ENCODE measurements at regions not wholly inside any gene's neighbourhood (a gene's known extent, or its start where the extent isn't known, plus 50 kb on each side); places are given as distances from the start of the nearest gene placed in this dataset.

- Histone ChIP-seq H3K4me3 (ENCODE audit: low read depth in 1 of 2, low read length in 2 of 2) (no peak overlapping the region), H3K4me2 (ENCODE audit: insufficient read depth, low read length) (no peak overlapping the region), H3K27ac (ENCODE audit: low read length) (no peak overlapping the region), H3K27me3 (ENCODE audit: insufficient read depth, low read length, poor library complexity) (no peaks in the 10 kb centered on the region), H3K36me3 (ENCODE audit: insufficient read depth, low read length) (no peaks in the 10 kb centered on the region), H3K9me3 (ENCODE audit: insufficient read depth, low read length, severe bottlenecking) (no peaks in the 10 kb centered on the region), H3K79me2 (ENCODE audit: insufficient read depth, low read length) (no peaks in the 10 kb centered on the region), H2AFZ (ENCODE audit: low read depth, low read length) (no peak overlapping the region), H3K4me1 (ENCODE audit: insufficient read depth, low read length) (no peaks in the 10 kb centered on the region), H3K9ac (ENCODE audit: low read depth, low read length) (no peak overlapping the region), H4K20me1 (ENCODE audit: insufficient read depth, low read length) (no peaks in the 10 kb centered on the region)
- ATAC-seq (ENCODE audit: insufficient read depth, low read depth) = no peak
- no peak for DNase-seq
- TF ChIP-seq CTCF (IDR thresholded peaks at IDR 0.05; ENCODE audit: borderline replicate concordance, extremely low read depth, low read length, poor library complexity, severe bottlenecking) (no peak), EZH2 (IDR thresholded peaks at IDR 0.05; ENCODE audit: borderline replicate concordance, low read depth, low read length, severe bottlenecking) (no peak)
Observed at GRCh38 chr2:120509991-120510735, 164.2 kb downstream of the INHBB start.

- H3K9ac ChIP-seq (ENCODE audit: low read depth, low read length) = no peak overlapping the region
- no peak overlapping the region for H2AFZ ChIP-seq (ENCODE audit: low read depth, low read length)
- ATAC-seq (ENCODE audit: insufficient read depth, low read depth) (no peak), DNase-seq (no peak)
- H3K27me3 ChIP-seq (ENCODE audit: insufficient read depth, low read length, poor library complexity) = no peaks in the 10 kb centered on the region
- no peaks in the 10 kb centered on the region for H3K9me3 ChIP-seq (ENCODE audit: insufficient read depth, low read length, severe bottlenecking)
- TF ChIP-seq CTCF (IDR thresholded peaks at IDR 0.05; ENCODE audit: borderline replicate concordance, extremely low read depth, low read length, poor library complexity, severe bottlenecking) = no peak
- no peak for TF ChIP-seq EZH2 (IDR thresholded peaks at IDR 0.05; ENCODE audit: borderline replicate concordance, low read depth, low read length, severe bottlenecking)
- no peak overlapping the region for H3K27ac ChIP-seq (ENCODE audit: low read length)
- H3K4me2 ChIP-seq (ENCODE audit: insufficient read depth, low read length) = no peak overlapping the region
- no peaks in the 10 kb centered on the region for H3K79me2 ChIP-seq (ENCODE audit: insufficient read depth, low read length)
- no peaks in the 10 kb centered on the region for H3K36me3 ChIP-seq (ENCODE audit: insufficient read depth, low read length)
- no peak overlapping the region for H3K4me3 ChIP-seq (ENCODE audit: low read depth in 1 of 2, low read length in 2 of 2)
- H3K4me1 ChIP-seq (ENCODE audit: insufficient read depth, low read length) = no peaks in the 10 kb centered on the region
- no peaks in the 10 kb centered on the region for H4K20me1 ChIP-seq (ENCODE audit: insufficient read depth, low read length)
Observed at GRCh38 chr2:120510751-120511395, 164.9 kb downstream of the INHBB start.

- no peak for ATAC-seq (ENCODE audit: insufficient read depth, low read depth)
- DNase-seq = no peak
- H3K27me3 ChIP-seq (ENCODE audit: insufficient read depth, low read length, poor library complexity) = no peaks in the 10 kb centered on the region
Observed at GRCh38 chr2:120511536-120511935, 165.6 kb downstream of the INHBB start.

More at GRCh38 chr2:120511536-120511935, 165.6 kb downstream of the INHBB start:
- no peak overlapping the region for H3K4me2 ChIP-seq (ENCODE audit: insufficient read depth, low read length)
- no peak overlapping the region for H3K9ac ChIP-seq (ENCODE audit: low read depth, low read length)
- no peak overlapping the region for H3K4me3 ChIP-seq (ENCODE audit: low read depth in 1 of 2, low read length in 2 of 2)
- H3K79me2 ChIP-seq (ENCODE audit: insufficient read depth, low read length) = no peaks in the 10 kb centered on the region
- no peaks in the 10 kb centered on the region for H3K36me3 ChIP-seq (ENCODE audit: insufficient read depth, low read length)
- H3K27ac ChIP-seq (ENCODE audit: low read length) = no peak overlapping the region
- no peaks in the 10 kb centered on the region for H4K20me1 ChIP-seq (ENCODE audit: insufficient read depth, low read length)
- H3K4me1 ChIP-seq (ENCODE audit: insufficient read depth, low read length) = no peaks in the 10 kb centered on the region
- no peak for TF ChIP-seq CTCF (IDR thresholded peaks at IDR 0.05; ENCODE audit: borderline replicate concordance, extremely low read depth, low read length, poor library complexity, severe bottlenecking)
- no peak for TF ChIP-seq EZH2 (IDR thresholded peaks at IDR 0.05; ENCODE audit: borderline replicate concordance, low read depth, low read length, severe bottlenecking)
- no peak overlapping the region for H2AFZ ChIP-seq (ENCODE audit: low read depth, low read length)
- no peaks in the 10 kb centered on the region for H3K9me3 ChIP-seq (ENCODE audit: insufficient read depth, low read length, severe bottlenecking)
